HG02588 (cell line): ENCODE measurements at regions not wholly inside any gene's neighbourhood (a gene's known extent, or its start where the extent isn't known, plus 50 kb on each side); places are given as distances from the start of the nearest gene placed in this dataset.

Experiments used
- ATAC-seq: cut with Tn5 transposase; IDR thresholded peaks from one replicate; pipeline ENCODE4 v1.9.1; 2021; ENCODE audit warnings: mild to moderate bottlenecking, moderate library complexity; ENCODE audit not compliant: unreplicated experiment

- no peak for ATAC-seq
Observed at GRCh38 chr6:752438-752837, 59.5 kb upstream of the EXOC2 start.

DNA sequence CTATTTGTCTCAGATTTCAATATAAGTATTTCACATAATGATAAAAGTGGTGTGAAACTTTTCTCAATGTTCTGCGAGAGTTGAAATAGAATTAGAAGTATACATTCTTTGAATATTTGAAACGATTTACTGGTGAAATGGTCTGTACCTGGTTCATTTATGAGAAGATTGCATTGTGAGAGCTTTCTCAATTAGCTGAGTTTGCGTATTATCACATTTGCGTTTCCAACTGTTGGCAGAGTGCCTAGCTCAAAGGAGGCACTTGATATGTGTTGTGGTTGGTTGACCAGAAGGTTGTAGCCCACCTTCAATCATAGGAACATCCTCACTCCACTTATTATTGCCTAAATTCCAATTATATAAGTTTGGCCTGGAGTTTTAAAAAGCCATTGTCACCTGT, 58.8 kb upstream of the EXOC2 start:
- ATAC-seq = no peak

- ATAC-seq = no peak
Observed at GRCh38 chr6:747921-748320, 55.0 kb upstream of the EXOC2 start.

- ATAC-seq = no peak
Observed at GRCh38 chr6:747028-747427, 54.1 kb upstream of the EXOC2 start.

DNA sequence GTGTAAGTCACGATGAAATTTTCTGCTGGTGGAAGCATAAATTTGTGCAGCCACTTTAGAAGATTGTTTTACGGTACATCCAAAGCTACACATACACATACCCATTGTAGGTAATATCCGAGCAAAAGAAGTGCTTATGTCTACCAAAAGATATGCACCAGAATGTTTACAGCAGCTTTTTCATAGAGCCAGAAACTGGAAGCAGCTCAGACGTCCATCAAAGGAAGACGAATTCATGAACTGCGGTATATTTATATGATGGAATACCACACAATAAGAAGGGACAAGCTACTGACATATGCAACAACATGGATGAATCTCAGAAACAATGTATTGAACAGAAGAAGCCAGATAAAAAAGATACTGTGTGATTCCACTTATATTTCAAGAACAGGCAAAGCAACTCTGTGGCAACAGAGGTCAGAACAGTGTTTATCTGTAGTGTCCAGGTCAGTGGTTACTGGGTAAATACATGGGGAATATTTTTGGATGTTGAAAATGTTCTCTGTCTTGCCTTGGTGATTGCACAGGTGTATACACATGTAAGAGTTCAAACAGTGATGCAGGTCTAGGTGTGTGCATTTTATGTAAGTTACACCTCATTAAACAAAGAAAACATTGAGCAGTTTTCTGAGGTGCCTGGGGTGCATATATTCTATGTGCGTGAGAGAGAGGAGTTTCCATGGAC, 51.9 kb upstream of the EXOC2 start:
- ATAC-seq = no peak

- ATAC-seq = no peak
Observed at GRCh38 chr6:743320-744096, 50.6 kb upstream of the EXOC2 start.
